GF-D8 (cell line): ENCODE measurements at regions not wholly inside any gene's neighbourhood (a gene's known extent, or its start where the extent isn't known, plus 50 kb on each side); places are given as distances from the start of the nearest gene placed in this dataset.
"Not testable (repeated sequence)": the region's sequence is repeated elsewhere in the genome, so short reads cannot be mapped to it uniquely, and the experiment has no call there.

Source experiments
- DNase-seq: peaks from one replicate; lab custom pipeline; 2025; lab: John Stamatoyannopoulos, UW

- no peak for DNase-seq
Measured at GRCh38 chr12:59082952-59083351, 162.6 kb upstream of the LRIG3 start.

GRCh38 chr12:59080101-59080500, 159.8 kb upstream of the LRIG3 start:
- no peak for DNase-seq

- no peak for DNase-seq
Measured at GRCh38 chr12:59079472-59079871, 159.2 kb upstream of the LRIG3 start.

- DNase-seq, result no peak
Measured at GRCh38 chr12:59079002-59079401, 158.7 kb upstream of the LRIG3 start.

DNA sequence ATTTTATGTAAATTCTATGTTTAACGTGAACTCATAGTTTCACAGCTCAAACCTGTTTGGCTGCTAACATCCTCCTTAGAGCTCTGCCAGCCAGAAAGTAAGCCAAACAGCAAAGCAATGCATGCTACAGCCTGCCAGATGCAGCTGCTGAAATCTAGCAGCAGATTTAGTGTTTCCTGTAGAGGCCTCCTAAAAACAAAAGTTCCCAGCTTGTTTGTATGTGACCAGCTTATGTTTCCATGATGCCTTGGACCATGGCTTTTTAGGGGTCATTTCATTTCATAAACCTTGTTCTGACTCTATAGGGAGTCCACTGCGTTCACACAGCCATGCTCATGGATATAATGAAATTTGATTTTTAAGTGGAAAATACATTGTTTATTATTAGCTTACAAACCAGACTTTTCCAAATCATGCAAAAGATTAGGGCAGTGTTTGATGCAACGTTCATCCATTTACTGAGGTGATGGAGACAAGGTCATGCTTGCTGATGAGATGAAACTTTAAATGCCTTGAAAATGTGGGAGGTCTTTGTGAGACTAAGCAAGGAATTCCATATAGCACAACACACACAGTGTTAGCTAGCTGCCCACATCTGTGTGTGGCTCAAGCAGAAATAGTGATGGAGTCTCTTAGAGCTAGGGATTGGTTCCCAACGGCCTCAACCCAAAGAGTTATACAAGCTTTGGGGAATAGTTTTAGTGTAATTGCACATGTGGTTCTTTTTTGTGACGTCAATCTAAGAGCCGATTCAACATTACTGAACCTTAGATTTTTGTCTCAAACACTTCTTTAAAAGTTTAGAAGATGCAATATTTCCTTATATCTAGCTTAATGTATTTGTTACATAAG, 157.5 kb upstream of the LRIG3 start:
- DNase-seq, result no peak

DNA sequence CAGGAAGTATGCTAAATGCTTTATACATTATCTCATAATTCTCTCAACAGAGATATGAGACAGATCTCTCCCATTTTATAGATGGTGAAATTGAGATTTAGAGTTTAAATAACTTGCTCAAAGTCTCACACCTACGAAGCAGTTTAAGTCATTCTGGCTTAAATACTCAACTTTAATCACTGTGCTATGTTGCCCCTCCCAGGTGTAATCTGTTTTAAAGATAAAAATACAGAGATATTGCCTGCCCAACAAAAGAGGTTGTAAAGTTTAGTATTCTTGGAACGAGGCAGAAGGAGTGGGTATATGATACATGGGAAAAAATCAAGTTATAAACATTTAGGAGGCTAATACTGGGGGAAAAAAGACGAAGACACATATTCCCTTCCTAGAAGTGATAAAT, 156.8 kb upstream of the LRIG3 start:
- no peak for DNase-seq

- DNase-seq, result no peak
Measured at GRCh38 chr12:59076622-59077021, 156.3 kb upstream of the LRIG3 start.

- DNase-seq, result no peak
Measured at GRCh38 chr12:59075968-59076490, 155.7 kb upstream of the LRIG3 start.

DNA sequence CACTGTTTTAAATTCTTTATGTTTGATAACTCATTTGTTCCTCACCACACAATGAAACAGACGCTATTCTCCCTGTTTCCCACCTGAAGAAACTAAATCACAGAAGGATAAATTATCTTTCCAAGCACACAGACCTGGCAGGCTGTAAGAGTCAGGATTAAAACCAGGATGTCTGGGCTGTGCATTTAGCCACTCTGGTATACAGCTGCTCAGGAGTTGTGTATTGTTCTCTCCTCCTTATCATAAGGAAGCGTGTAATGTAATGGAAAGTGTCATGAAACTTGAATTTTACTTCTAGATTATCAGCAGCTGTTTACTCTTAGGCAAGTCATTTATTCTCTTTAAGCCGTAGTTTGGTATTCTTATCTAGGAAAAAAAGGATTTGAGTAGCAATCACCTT, 154.8 kb upstream of the LRIG3 start:
- DNase-seq, result no peak

DNA sequence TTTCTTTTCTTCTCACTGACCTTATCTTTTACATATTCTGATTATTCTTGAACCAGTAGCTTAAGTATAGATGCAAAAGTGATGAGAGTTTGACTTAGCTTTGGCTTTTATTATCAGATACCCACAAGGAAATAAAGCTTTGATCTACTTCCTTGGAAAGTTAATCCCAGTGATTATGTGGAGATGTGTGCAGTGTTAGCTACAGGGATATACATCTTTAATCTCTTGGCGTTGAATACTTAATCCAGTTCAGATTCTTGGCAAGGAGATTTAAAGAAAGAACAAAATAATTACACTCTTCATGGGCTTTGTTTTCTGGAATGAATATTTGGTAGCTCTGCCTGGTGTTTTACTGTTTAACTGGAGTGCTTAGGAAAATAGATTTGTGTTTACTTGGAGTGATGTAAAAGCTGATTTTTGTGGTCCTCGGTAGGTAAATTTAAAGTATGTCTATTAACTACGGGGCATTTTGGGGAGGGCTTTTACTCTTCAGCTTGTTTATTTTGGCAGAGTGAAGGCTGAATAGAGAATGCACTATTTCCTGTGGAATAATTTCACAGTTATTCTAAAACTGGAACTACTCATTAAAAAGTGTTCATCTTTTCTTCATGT, 150.1 kb upstream of the LRIG3 start:
- no peak for DNase-seq

- DNase-seq, result no peak
Measured at GRCh38 chr12:59069516-59069915, 149.2 kb upstream of the LRIG3 start.

DNA sequence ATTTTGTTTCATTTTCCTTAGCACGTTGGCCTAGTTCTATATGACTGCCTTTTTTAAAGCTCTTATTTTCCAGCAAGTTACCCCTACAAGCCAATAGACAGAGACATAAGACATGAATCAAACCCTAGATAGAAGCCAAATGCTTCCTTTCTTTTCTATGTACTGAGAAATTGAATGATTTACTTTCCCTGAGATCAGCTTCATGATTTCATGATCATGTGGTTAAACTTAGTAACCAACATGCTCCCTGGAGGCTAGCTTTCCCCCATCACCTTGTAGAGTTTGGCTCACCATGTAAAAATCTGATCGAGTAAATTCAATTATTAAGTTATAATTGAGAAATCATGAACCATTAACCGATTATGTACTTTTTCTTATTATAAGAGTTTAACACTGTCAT, 148.1 kb upstream of the LRIG3 start:
- no peak for DNase-seq

DNA sequence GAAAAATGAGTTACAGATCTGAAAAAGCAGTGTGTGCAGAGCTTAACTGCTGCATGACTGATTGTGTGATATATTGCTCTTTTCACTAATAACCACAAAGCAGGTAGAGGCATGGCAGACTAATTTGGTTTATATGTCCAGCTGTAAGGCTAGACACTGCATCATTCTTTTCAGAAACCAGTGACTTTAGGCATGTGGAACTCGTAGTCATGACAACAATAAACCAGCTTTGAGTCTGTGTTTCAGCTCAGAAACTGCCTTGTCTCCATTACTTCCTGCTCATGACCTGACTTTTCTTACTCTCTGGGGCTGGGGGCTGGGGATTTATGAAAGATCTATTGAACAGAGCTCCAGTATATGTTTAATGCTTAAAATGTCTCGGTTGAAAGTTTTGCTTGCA, 146.8 kb upstream of the LRIG3 start:
- DNase-seq, result no peak

- no peak for DNase-seq
Measured at GRCh38 chr12:59066445-59066844, 146.1 kb upstream of the LRIG3 start.

DNA sequence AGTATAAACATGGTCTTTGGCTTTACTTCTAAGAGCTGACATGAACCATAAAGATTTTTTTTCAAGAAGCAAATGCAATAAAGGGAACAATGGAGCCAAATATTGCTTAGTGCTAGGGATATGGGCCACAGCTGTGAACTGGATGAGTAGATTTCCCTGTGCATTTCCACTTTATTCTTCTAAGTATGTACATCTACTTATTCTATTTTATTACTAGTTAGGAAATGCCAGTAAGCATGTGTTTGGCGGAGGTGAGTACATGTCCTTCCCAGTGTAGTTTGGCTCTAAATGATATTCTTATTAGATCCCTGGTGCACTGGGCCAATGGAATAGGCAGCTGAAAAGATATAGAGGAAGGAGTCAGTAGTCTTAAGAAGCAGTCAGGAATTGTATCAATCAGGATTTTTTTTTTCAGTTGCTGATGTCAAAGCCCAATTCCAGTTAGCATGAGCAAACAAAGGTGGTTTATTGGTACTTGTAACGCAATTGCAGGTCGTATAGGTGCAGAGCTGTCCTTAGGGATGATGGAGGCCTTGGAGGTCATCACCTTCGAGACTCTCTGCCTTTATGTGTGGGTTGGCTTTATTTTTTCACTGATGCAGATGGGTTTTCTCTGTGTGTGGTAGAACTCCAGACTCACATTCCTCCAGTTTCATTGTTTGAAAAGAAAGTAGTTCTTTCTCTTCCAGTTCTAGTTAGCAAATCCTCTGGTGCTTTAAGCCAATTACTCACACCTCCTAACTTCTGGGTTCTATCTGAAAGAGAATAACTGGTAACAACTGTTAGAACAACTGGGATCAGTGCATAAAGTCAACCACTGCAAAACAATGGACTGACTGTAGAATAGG, 139.0 kb upstream of the LRIG3 start:
- no peak for DNase-seq

DNA sequence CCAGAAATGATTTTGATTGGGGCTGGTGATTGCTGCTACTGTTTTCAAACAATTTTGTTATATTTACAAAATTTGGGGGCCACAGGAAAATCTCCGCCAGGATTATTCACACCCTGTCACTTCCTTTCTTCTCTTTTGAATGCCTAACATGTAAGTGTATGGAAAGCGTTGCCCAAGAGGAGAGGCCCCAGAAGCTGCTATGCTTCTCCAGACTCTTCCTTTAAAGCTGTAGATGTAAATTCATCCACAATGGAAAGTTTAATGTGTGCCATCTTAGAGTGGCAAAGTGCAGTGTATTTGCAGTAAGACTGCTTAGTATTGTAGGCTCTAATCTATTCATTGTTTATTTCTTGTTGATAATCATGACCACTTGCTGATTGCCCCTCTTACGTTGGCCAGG, 136.7 kb upstream of the LRIG3 start:
- DNase-seq, result no peak

DNA sequence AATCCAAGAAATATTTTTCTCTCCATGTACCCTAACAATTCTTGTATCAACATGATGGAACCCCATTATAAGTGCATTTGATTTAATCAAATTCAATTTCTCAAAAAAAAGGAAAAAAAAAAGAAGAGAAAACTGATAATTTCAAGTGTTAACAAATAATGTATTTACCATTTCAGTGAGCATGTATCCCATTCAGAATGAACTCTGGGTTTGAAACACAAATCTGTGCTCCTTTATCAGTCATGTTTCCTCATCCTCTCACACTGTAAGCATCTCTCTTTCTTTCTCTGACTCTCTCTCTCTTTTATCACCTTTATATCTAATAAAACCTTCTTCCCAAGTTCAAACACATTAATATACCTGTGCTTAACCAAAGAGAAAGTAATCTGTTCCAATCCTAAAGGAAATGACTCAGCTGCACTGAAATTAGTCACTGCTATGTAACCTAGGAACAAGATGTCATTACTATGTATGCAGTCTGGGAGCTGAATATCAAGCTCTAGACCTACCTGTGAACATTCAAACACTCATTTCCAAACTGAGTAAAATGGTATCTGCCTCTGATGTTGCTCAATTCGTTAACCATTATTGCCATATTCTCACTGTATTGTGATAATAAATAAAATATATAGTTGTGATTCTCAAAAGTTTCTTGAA, 135.0 kb upstream of the LRIG3 start:
- DNase-seq, result no peak

DNA sequence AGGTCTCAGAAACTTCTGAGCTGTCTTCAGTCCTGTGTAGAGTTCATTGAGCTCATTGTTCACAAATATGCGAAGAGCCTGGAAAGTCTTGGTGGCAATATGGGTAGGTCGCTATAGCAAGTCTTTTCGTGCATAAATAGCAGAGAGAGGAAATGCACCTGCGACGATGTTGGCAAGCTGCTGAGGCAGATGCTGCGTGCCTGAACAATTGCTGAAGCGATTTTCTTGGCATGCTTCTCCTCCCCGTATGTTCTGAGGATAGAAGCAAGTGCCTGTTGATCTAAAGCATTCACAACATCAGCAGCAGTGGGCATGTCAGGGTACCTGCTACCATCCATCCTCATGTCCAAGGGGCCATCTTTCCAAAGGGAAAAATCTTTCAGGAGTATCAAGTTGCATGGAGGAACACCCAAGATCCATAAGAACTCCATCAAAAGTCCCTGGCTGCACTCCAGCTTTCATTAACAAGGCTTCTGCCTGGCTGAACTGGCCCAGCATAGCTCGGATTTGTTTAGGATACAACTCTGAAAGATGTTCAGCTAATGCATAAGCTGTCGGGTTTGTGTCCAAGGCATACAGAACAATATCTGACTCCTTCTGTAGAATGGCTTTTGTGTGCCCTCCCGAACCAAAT, 133.1 kb upstream of the LRIG3 start:
- not testable (repeated sequence) for DNase-seq

DNA sequence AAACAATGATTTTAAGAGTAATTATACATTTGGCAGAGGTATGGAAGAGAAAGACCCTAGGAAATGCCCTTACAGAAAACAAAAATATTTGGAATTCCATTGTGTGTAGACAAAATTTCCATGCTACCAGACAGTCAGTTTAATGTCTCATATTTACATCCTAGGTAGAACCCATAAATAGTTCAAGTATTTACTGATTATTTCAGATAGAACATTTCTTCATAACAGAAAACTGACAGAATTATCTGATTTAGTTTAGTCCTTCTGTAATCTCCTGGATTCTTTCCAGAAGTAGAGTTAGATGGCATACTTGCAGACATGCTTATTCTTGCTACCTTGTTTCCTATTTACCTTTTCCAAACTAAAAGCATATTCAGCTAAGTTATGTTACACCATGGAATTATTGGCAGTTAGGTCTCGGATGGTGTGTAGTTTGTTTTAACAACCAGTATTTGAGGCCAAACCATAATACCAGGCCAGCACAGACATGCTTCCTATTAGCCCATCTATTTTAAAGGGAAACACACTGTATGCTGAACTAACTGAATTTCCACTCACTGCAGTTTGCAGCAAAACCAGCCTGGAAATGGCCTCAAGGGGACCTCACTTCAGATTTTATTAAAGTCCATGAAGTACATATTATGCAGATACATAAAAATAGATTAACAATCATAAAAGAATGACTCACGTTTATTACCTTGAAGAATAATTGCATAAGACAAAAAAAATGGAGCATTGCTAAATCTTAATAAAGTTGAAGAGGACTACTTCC, 126.6 kb upstream of the LRIG3 start:
- DNase-seq, result no peak

DNA sequence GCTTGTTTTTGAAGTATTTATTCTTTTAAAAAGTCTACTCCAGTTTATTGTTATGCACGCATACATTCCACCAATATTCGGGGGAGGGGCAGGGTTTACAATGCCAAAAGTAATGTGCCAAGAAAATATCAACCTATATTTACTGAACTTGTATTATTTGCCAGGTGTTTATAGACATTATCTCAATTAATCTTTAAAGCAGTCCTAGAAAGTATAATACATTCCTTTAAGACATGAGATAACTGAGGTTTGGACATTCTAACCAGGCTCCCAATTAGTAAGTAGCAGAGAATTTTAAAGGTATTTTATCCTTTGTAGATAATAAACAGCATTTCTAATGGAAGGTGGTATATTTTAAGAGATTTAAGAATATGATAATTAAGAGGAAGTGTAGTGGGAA, 124.5 kb upstream of the LRIG3 start:
- DNase-seq, result no peak
